Large intestine (tissue), 3 donors: ENCODE measurements at regions not wholly inside any gene's neighbourhood (a gene's known extent, or its start where the extent isn't known, plus 50 kb on each side); places are given as distances from the start of the nearest gene placed in this dataset.

Source experiments
- DNase-seq, 2 donors: peaks; one replicate each; pipeline versions ENCODE4 v3.0.0 to v3.0.0-alpha.2; 2013
- H3K27ac ChIP-seq: one replicate; pipeline ENCODE4 v1.5.1; 2013; ENCODE audit warnings: low read length
- H3K27me3 ChIP-seq: 2 replicates; pipeline ENCODE4 v1.6.1; 2013; ENCODE audit warnings: low read length; ENCODE audit not compliant: control insufficient read depth, insufficient read depth
- H3K36me3 ChIP-seq: 2 replicates; pipeline ENCODE4 v1.6.1; 2013; ENCODE audit warnings: low read length; ENCODE audit not compliant: control insufficient read depth, insufficient read depth
- H3K4me1 ChIP-seq: one replicate; pipeline ENCODE4 v1.6.1; 2013; ENCODE audit warnings: low read length; ENCODE audit not compliant: control insufficient read depth, insufficient read depth
- H3K4me3 ChIP-seq: one replicate; pipeline ENCODE4 v1.5.1; 2013; ENCODE audit warnings: low read length
- H3K9me3 ChIP-seq: one replicate; pipeline ENCODE4 v1.6.1; 2013; ENCODE audit warnings: mild to moderate bottlenecking, low read depth, low read length, moderate library complexity; ENCODE audit not compliant: control insufficient read depth
- WGBS: methylation state at CpG from one replicate; pipeline ENCODE4 v1.1.5; 2013; ENCODE audit warnings: low lambda C conversion rate; ENCODE audit not compliant: insufficient coverage; 5-methylcytosine and 5-hydroxymethylcytosine counted together

GRCh38 chr12:96131230-96131788 is 62.9 kb upstream of the ELK3 start:
- 100% methylated on average over 1 of the region's 5 CpGs for WGBS
- Histone ChIP-seq H3K36me3 (no peaks in the 10 kb centered on the region), H3K27ac (no peak overlapping the region), H3K9me3 (peaks cover 2% of the 10 kb centered on the region), H3K4me1 (peaks cover 14% of the 10 kb centered on the region), H3K4me3 (no peak overlapping the region), H3K27me3 (no peaks in the 10 kb centered on the region)
- peak in 1 of 2 donors; percentile 37 for DNase-seq

- Histone ChIP-seq H3K27ac (no peak overlapping the region), H3K4me1 (peaks cover 14% of the 10 kb centered on the region), H3K4me3 (no peak overlapping the region), H3K9me3 (peaks cover 2% of the 10 kb centered on the region), H3K36me3 (no peaks in the 10 kb centered on the region), H3K27me3 (no peaks in the 10 kb centered on the region)
- no peak for DNase-seq
- WGBS: no CpG with 5 or more reads among the region's 4 CpGs
These were observed 61.4 kb upstream of the ELK3 start for GRCh38 chr12:96132819-96133218.

GRCh38 chr12:96134200-96134599 is 60.0 kb upstream of the ELK3 start:
- H3K27ac ChIP-seq: no peak overlapping the region
- no CpG with 5 or more reads among the region's 5 CpGs for WGBS

GRCh38 chr12:96136161-96136560 is 58.0 kb upstream of the ELK3 start:
- H3K36me3 ChIP-seq: no peaks in the 10 kb centered on the region
- no peak overlapping the region for H3K27ac ChIP-seq
- no peak overlapping the region for H3K4me3 ChIP-seq
- no peaks in the 10 kb centered on the region for H3K9me3 ChIP-seq
- no CpG with 5 or more reads among the region's 3 CpGs for WGBS
- H3K4me1 ChIP-seq: peaks cover 9% of the 10 kb centered on the region
- H3K27me3 ChIP-seq: no peaks in the 10 kb centered on the region
- DNase-seq: no peak

More at GRCh38 chr12:96134200-96134599, 60.0 kb upstream of the ELK3 start:
- peaks cover 2% of the 10 kb centered on the region for H3K9me3 ChIP-seq
- peaks cover 14% of the 10 kb centered on the region for H3K4me1 ChIP-seq
- no peak for DNase-seq
- no peaks in the 10 kb centered on the region for H3K27me3 ChIP-seq
- no peak overlapping the region for H3K4me3 ChIP-seq
- H3K36me3 ChIP-seq: no peaks in the 10 kb centered on the region

GRCh38 chr12:96136725-96137378 is 57.3 kb upstream of the ELK3 start:
- peaks cover 5% of the 10 kb centered on the region for H3K4me1 ChIP-seq
- no peak overlapping the region for H3K27ac ChIP-seq
- WGBS: no CpG with 5 or more reads among the region's 4 CpGs
- no peak overlapping the region for H3K4me3 ChIP-seq
- no peaks in the 10 kb centered on the region for H3K9me3 ChIP-seq
- H3K36me3 ChIP-seq: no peaks in the 10 kb centered on the region
- DNase-seq: no peak
- H3K27me3 ChIP-seq: no peaks in the 10 kb centered on the region

GRCh38 chr12:96140174-96140573 is 54.0 kb upstream of the ELK3 start:
- DNase-seq: no peak
- WGBS: 83% methylated on average over 1 of the region's 2 CpGs
- Histone ChIP-seq H3K27ac (no peak overlapping the region), H3K9me3 (no peaks in the 10 kb centered on the region), H3K36me3 (no peaks in the 10 kb centered on the region), H3K4me3 (no peak overlapping the region), H3K4me1 (no peaks in the 10 kb centered on the region), H3K27me3 (no peaks in the 10 kb centered on the region)

- no peak overlapping the region for H3K4me3 ChIP-seq
- no peaks in the 10 kb centered on the region for H3K27me3 ChIP-seq
- no peaks in the 10 kb centered on the region for H3K4me1 ChIP-seq
- H3K9me3 ChIP-seq: no peaks in the 10 kb centered on the region
- no peak for DNase-seq
- H3K36me3 ChIP-seq: no peaks in the 10 kb centered on the region
- no peak overlapping the region for H3K27ac ChIP-seq
- WGBS: no CpG with 5 or more reads among the region's 5 CpGs
These were observed 52.8 kb upstream of the ELK3 start for GRCh38 chr12:96141216-96141912.

GRCh38 chr12:96143392-96143791 is 50.8 kb upstream of the ELK3 start:
- H3K27ac ChIP-seq: no peak overlapping the region
- 0% methylated on average over 1 of the region's 6 CpGs for WGBS

GRCh38 chr12:96143827-96144565 is 50.2 kb upstream of the ELK3 start:
- no peak for DNase-seq
- WGBS: 83% methylated on average over 1 of the region's 6 CpGs
- no peaks in the 10 kb centered on the region for H3K4me1 ChIP-seq
- no peaks in the 10 kb centered on the region for H3K27me3 ChIP-seq
- no peaks in the 10 kb centered on the region for H3K36me3 ChIP-seq
- H3K4me3 ChIP-seq: no peak overlapping the region
- no peaks in the 10 kb centered on the region for H3K9me3 ChIP-seq
- no peak overlapping the region for H3K27ac ChIP-seq

More at GRCh38 chr12:96143392-96143791, 50.8 kb upstream of the ELK3 start:
- no peaks in the 10 kb centered on the region for H3K4me1 ChIP-seq
- no peaks in the 10 kb centered on the region for H3K27me3 ChIP-seq
- no peaks in the 10 kb centered on the region for H3K36me3 ChIP-seq
- H3K9me3 ChIP-seq: no peaks in the 10 kb centered on the region
- no peak overlapping the region for H3K4me3 ChIP-seq
- no peak for DNase-seq
